HG02973 (cell line): ENCODE measurements at regions not wholly inside any gene's neighbourhood (a gene's known extent, or its start where the extent isn't known, plus 50 kb on each side); places are given as distances from the start of the nearest gene placed in this dataset.

Source experiments
- ATAC-seq: cut with Tn5 transposase; IDR thresholded peaks from one replicate; pipeline ENCODE4 v1.9.1; 2021; ENCODE audit warnings: moderate library complexity; ENCODE audit not compliant: unreplicated experiment

GRCh38 chr1:55418208-55419000 lies 203.2 kb upstream of the USP24 start:
- no peak for ATAC-seq

GRCh38 chr1:55416164-55416842 lies 201.1 kb upstream of the USP24 start:
- no peak for ATAC-seq

- ATAC-seq = no peak
Observed at GRCh38 chr1:55413286-55413685, 198.1 kb upstream of the USP24 start.

- ATAC-seq = no peak
Observed at GRCh38 chr1:55412060-55412459, 196.9 kb upstream of the USP24 start.

GRCh38 chr1:55402671-55403464 lies 187.7 kb upstream of the USP24 start:
- no peak for ATAC-seq

- no peak for ATAC-seq
Observed at GRCh38 chr1:55402142-55402541, 187.0 kb upstream of the USP24 start.

- ATAC-seq = no peak
Observed at GRCh38 chr1:55400508-55400907, 185.3 kb upstream of the USP24 start.

GRCh38 chr1:55399346-55399745 lies 184.2 kb upstream of the USP24 start:
- ATAC-seq = no peak

GRCh38 chr1:55396381-55396891 lies 181.3 kb upstream of the USP24 start:
- ATAC-seq = no peak

- no peak for ATAC-seq
Observed at GRCh38 chr1:55388960-55389359, 173.8 kb upstream of the USP24 start.

GRCh38 chr1:55387145-55387544 lies 172.0 kb upstream of the USP24 start:
- no peak for ATAC-seq

GRCh38 chr1:55386456-55386855 lies 171.3 kb upstream of the USP24 start:
- no peak for ATAC-seq

GRCh38 chr1:55385402-55386018 lies 170.3 kb upstream of the USP24 start:
- no peak for ATAC-seq

GRCh38 chr1:55384637-55385036 lies 169.5 kb upstream of the USP24 start:
- ATAC-seq = no peak

- ATAC-seq = no peak
Observed at GRCh38 chr1:55382806-55383305, 167.7 kb upstream of the USP24 start.

GRCh38 chr1:55381983-55382382 lies 166.8 kb upstream of the USP24 start:
- no peak for ATAC-seq

- no peak for ATAC-seq
Observed at GRCh38 chr1:55381491-55381890, 166.3 kb upstream of the USP24 start.

- ATAC-seq = no peak
Observed at GRCh38 chr1:55380355-55380970, 165.3 kb upstream of the USP24 start.

- no peak for ATAC-seq
Observed at GRCh38 chr1:55378582-55378981, 163.4 kb upstream of the USP24 start.

- ATAC-seq = no peak
Observed at GRCh38 chr1:55376897-55377296, 161.7 kb upstream of the USP24 start.
